ENCODE measurements at regions not wholly inside any gene's neighbourhood (a gene's known extent, or its start where the extent isn't known, plus 50 kb on each side); places are given as distances from the start of the nearest gene placed in this dataset.

GRCh38 chr5:162801235-162801634 lies 636.2 kb upstream of the CCNG1 start:
- Histone ChIP-seq H2AFZ (ENCODE audit: low read length) (no peak overlapping the region), H4K5ac (ENCODE audit: insufficient read length, low read depth, low read length) (no peak overlapping the region), H3K18ac (ENCODE audit: insufficient read length, low read depth, low read length) (no peak overlapping the region), H2AK5ac (ENCODE audit: insufficient read length, low read length) (no peak overlapping the region), H4K8ac (replicated peaks; ENCODE audit: insufficient read length, low read depth, low read length) (no peak overlapping the region), H3T11ph (ENCODE audit: low read length) (no peak overlapping the region), H3K4ac (ENCODE audit: low read depth, low read length) (no peak overlapping the region), H2BK5ac (ENCODE audit: insufficient read length, low read length) (no peak overlapping the region), H3K27me3 (ENCODE audit: insufficient read depth, low read length) (no peaks in the 10 kb centered on the region), H3K9me3 (ENCODE audit: control insufficient read depth, low read depth, low read length) (no peaks in the 10 kb centered on the region), H3K23me2 (ENCODE audit: insufficient read length, low read depth, low read length, poor library complexity, severe bottlenecking) (no peaks in the 10 kb centered on the region), H2BK15ac (ENCODE audit: low read depth, low read length) (no peak overlapping the region), H3K23ac (ENCODE audit: insufficient read length, low read depth, low read length) (no peak overlapping the region), H3K27ac (ENCODE audit: insufficient read length, low read depth, low read length) (no peak overlapping the region), H2BK12ac (ENCODE audit: insufficient read length, low read depth, low read length) (no peak overlapping the region), H2BK120ac (ENCODE audit: low read depth, low read length, poor library complexity, severe bottlenecking) (no peak overlapping the region), H3K14ac (ENCODE audit: insufficient read depth, low read length) (no peak overlapping the region), H3K56ac (ENCODE audit: insufficient read length, low read depth, low read length) (no peak overlapping the region), H4K20me1 (ENCODE audit: control insufficient read depth, insufficient read depth, insufficient read length) (no peaks in the 10 kb centered on the region), H3K4me2 (ENCODE audit: insufficient read depth, insufficient read length, low read length) (no peak overlapping the region), H2BK20ac (ENCODE audit: low read depth, low read length, poor library complexity, severe bottlenecking) (no peak overlapping the region), H3K79me2 (ENCODE audit: insufficient read depth, low read length) (no peaks in the 10 kb centered on the region), H3K79me1 (ENCODE audit: insufficient read depth, low read depth, low read length, poor library complexity, severe bottlenecking) (no peaks in the 10 kb centered on the region), H3K4me1 (ENCODE audit: insufficient read depth, low read length) (no peaks in the 10 kb centered on the region), H3K9ac (ENCODE audit: extremely low read depth, insufficient read length, low read length) (no peak overlapping the region), H4K91ac (ENCODE audit: insufficient read length, low read depth, low read length) (no peak overlapping the region)
- peaks cover 2 to 6% of the 10 kb centered on the region in 2 experiments; a peak in 2 of 5 replicates for H3K9me3 Mint-ChIP-seq
- H3K36me3 Mint-ChIP-seq (ENCODE audit: insufficient read depth in 1 of 3, low read depth in 3 of 3), result peaks cover 0 to 11% (median 4%) of the 10 kb centered on the region in 3 experiments; a peak in 3 of 7 replicates
- H3K27me3 Mint-ChIP-seq (ENCODE audit: low read depth), result no peaks in the 10 kb centered on the region
- H3K27ac Mint-ChIP-seq, result no peak overlapping the region
- DNase-seq, result no peak
- no peak for TF ChIP-seq CTCF (conservative IDR thresholded peaks at IDR 0.05)
- WGBS (ENCODE audit: extremely low coverage, insufficient read length, low lambda C conversion rate), result no CpG with 5 or more reads among the region's 1 CpG
- H3K4me3 Mint-ChIP-seq, result no peak overlapping the region
- H3K4me1 Mint-ChIP-seq, result peaks cover 11 to 15% of the 10 kb centered on the region in 2 experiments
